ENCODE measurements at regions not wholly inside any gene's neighbourhood (a gene's known extent, or its start where the extent isn't known, plus 50 kb on each side); places are given as distances from the start of the nearest gene placed in this dataset.

DNA sequence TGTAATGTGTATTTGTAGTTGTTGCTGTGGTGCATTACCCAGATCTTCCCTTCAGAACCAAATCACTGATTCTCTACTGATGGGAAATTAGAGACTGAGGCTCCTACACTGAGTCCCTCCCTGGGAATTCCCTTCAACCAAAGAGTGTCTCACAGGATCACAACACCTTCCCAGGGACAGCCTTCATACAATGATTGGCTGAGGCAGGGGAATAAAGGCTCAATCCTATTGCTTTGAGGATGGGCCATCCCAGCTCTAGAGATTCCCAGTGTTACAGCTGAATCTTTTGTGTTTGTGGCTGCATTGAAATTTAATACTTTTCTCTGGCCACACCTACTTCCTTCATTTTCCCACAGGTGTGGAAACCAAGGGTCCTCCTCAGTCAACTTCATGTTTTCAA is 96.4 kb upstream of the ELL2 start:
- no peak for DNase-seq

DNA sequence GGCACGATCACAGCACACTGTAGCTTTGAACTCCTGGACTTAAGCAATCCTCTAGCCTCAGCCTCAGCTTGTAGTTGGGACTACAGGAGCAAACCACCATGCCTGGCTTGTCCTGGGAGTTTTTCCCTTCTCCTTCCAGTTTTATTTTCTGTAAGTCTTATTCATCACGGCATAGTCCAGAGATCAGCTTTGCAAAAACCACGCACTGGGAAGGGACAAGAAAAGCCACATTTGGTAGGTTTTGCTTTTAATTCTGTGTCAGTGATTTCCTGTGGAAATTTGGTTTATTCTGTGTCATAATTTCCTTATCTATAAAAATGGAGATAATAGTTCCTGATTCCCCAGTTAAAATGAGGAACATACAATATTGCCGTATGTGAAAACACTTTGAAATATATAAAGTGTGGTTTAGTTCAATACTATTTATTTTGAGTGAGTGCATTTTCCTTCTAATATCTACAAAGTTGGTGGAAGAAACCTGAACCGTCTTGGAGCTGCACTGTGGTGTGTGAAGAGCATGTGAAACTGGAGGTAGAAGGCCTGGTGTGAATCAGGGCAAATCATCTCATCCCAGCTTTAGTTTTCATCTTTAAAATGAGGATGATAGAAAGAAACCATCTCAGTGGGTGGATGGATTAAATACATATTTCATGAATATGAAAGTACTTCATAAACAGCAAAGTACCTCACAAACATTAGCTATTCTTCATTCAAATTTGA is 92.8 kb upstream of the ELL2 start:
- no peak for DNase-seq

DNA sequence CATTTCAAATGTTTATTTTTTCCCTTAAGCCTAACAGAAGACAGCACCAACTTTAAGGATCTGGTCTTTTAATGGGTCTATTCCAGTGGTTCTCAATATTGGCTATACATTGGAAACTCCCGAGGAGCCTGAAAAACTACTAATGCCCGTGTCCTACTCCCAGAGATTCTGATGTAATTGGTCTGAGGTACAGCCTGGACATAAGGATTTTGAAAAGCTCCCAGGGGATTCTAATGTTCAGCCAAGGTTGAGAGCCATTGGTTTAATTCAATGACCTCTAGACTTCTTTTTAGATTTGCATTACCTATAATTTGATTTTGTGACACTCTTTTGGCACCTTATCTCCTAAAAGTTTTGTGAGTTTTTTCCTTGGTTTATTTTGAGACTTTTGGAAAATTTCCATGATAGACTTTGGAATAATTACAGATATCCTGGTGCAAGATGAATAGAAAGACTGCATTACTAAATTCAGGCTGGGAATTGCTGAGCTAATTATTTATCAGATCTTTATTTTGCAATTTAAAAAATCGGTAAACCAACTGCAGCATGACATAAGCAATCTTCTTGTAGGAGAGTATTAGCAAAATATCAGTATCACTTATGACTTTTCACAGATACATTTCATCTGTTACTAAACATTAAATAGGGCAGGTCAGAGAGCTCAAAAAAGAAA is 91.5 kb upstream of the ELL2 start:
- DNase-seq: no peak

DNA sequence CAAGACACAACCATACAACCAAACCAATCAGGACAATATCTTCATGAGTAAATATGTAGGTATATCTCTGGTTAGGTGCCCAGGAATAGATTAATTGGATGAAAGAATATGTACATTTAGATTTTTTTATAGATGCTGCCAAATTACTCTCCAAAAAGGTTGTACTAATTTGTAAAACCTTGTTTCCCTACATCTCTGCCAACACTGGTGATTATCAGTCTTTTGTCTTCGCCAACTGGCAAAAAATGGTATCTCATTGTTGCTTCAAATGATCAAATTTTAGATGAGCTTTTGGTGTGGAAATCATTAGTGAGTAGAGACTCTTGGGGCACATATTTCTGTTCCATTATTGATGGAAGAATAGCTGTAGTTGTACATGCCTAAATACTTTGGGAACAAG is 90.7 kb upstream of the ELL2 start:
- DNase-seq: no peak

DNA sequence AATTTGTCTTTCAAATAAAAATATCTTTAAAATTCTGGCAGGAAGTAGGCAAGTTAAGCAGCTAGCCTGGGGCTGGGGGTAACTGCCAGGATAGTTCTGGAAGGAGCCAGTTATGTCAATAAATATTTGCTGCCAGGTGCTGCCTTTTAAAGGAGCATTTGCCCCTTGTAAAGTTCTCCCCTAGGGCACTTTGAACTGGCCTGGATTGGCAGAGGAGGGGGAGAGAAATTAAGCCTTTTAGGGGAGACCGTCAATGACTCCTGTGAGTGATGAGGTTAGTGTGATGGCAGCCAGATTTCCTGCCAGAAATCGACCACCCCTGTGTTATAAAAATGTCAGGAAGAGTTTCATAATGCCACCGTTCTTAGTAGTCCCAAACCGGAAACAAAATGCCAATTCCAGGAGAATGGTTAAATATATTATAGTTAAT is 89.8 kb upstream of the ELL2 start:
- no peak for DNase-seq

DNA sequence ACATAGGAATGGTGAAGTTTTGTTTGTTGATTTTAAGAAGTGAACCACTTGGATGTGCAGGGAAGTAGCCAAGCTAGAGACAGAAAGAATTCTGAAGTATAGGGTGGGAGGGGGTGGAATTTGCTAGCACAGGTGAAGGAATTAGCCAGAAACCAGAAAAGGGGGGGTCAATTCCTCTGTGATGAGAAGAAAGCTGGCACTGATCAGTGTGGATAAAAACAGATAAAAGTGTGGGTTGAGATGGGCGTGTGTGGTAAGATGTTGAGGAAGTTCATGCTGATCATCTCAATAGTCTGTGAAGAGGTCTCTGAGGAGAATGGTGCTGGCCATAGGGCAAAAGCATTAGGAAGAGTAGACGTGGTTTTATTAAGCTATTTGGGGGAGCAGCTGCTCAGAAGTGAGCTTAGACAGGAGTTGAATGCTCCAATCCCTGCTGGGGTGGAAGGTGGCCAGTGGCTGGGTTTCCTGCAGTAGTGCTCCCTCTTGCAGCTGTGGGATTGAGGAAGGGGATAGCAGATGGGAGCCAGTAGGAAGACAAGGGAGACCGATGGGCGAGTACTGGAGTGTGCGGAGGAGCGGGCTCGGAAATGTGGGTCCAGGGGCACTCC is 88.7 kb upstream of the ELL2 start:
- no peak for DNase-seq

DNA sequence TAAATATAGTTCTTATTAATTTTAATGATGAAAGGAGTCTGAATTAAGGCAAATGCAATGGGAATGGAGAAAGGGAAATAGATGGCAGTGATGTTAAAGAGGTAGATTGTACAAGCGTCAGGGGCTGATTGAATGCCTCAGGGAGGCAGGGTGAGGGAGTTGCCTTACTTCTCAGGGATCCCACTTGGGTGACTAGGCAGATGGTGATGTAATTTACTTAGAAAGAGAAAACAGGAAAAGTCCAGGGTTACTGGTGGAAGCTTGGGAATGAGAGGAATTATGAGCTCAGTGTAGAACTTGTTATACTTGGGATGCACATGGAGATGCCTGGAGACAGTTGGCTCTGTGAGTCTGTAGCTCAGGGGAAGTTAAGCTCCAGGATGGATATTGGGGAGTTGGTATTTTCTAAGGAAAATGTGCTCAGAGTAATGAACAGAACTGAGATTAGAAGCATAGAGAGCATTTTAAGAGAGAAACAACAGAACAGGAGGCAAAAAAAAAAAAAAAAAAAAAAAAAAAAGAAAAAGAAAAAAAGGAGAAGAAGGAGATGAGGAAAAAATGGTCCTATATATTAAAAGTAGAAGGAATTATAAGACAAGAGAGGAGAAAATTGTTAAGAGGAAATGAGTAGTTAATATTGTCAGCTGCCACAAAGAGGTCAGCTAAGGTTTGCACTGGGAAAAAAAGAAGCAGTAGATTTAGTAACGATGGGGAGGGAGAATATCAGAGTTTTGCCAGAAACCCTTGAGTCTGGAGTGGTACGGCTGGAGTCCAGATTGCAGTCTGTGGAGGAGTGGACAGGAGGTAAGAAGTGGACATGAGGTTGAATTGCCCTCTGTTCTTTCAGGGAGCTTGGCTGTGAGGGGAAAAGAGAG is 88.0 kb upstream of the ELL2 start:
- DNase-seq: no peak

DNA sequence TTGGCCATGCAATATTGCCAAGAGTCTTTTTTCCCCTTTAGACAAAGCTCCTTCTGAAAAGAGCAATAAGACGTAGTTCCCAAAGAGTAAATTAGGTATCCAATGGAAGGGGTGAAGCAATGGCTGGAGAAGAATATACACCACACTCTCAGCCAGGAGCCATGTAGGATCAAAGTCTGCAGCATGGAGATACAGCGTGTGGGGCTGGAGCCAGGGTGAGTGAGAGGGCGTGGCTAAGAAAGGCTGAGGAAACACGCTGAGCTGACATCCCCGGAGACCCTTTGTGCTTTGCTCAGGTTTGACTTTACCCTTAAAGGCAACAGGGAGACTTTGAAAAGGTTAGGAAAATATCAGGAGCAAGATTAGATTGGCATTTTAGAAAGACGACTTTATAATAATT is 87.1 kb upstream of the ELL2 start:
- DNase-seq: no peak

DNA sequence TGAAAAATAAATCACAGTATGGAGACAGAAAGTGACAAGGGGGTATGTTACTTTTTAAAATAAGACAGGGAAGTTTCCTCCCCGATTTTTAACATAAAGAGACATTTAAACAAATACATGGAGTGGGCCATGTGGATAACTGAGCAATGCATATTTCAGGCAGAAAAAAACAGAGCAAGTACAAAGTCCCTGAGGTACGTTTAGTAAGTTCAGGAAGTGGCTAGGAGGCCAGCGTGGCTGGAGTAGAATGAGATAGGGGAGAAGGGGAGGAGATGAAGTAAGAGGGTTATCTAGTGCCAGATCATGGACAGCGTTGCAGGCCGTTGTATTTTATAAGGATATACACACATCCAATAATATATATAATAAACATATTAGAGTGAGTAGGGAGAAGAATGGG is 84.2 kb upstream of the ELL2 start:
- no peak for DNase-seq

DNA sequence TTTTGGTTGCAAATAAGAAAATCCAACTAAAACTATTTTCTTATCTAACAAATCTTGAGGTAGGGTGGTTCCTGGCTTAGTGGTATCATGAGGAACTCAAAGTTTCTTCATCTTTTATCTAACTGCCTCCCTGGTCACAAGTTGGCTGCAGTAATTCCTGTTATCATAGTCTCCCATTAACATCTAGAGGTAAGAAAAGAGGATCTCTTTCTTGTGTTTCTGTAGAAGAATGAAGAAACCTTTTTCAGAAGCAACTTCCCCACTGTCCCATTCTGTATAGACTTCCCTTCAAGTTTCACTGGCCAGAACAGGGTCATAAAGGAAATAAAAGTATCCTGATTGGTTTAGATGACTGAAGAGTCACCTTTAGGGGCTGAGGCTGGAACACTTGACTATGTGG is 81.8 kb upstream of the ELL2 start:
- no peak for DNase-seq

DNA sequence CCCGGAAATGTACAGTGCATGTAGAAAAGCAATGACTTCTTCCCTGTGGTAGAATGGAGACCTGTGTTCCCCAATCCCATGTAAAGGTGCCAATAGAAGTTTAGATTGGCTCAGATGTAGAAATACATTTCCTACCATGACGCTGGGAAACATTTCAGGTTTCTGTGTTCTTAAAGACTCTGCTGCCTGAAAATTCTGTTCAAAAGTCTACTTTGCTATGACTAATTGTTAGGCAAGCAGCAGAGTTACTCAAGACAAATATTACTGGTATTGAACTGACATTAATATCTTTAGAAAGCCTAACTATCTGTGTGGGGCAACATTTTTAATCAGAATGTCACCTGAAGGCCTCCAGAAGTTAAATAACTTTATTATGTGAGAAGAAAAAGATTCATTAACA is 75.5 kb upstream of the ELL2 start:
- no peak for DNase-seq

DNA sequence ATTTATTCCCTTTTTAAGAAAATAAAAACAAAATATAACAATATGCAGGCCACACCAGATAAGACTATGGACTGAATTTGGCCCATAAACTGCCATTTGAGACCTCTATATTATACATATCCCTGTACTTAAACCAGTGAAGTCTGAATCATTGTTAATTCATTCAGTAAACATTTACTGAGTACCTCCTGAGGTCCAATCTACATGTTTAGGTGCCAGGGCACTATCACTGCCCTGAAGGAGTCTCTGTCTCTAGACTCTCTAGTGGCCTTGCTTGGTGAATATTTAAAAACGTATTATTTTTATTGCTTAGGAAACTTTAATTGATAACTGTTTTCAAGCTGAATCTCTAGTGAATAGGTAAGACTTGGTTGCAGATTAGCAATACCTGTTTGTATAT is 74.7 kb upstream of the ELL2 start:
- no peak for DNase-seq

DNA sequence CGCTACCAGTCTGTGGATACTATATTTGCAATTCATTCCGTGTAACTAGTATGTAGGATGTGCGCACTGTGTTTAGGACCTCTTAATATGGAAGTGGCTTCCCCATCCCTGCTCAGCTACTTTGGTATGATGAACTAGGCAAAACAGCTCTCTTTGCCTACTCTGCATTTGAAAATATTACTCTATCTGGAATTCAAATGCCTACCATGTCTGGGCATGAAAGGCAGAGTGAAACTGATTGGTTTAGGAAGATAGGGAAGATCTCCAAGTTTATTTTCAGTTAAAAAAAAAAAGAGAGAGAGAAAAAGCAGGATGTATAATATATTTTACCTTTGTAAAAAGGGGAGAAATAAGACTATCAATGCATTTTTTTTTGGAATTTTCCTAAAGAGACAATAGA is 74.1 kb upstream of the ELL2 start:
- no peak for DNase-seq

DNA sequence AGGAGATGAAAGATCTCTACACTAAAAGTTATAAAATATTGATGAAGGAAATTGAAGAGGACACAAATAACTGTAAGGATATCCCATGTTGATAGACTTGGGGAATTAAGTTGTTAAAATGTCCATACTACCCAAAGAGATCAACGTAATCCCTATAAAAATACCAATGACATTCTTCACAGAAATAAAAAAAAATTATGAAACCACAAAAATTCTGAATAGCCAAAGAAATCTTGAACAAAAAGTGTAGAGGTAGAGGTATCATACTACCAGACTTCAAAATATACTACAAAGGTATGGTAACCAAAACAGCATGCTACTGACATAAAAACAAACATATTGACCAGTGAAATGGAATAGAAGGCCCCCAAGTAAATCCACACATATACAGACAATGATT is 71.5 kb upstream of the ELL2 start:
- no peak for DNase-seq

DNA sequence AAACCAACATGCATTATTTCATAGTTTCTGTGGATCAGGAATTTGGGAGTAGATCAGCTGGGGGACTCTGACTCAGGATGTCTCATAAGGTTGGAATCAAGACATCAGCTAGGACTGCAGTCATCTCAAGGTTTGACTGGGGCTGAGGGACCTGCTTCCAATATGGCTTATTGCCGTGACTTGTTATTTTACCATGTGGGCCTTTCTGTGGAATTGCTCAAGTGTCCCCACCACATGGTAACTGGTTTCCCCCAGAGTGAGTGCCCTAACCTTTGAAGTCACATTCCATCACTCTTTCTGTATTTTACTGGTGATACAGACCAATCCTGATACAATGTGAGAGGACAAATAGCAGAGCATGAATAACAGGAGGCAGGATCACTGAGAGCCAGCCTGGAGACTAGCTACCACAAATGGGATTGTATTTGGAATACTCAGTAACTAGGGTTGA is 70.2 kb upstream of the ELL2 start:
- no peak for DNase-seq

DNA sequence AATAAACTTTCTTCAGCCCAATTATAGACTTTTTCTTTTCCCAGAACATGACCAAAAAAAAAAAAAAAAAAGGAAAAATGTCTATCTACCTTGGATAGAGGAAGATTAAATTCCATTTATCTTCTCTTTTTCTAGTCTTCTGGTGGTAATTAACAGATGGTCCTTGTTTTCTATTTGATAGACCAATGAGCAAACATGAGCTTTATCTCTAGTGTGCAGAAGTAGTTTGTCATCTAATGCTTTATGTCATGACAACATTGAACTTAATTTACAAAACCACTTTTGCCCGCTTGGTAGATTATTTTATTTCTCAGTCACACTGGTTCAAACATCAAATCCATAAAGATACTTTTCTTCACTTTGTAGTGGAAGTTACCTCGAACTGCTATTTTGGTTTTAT is 69.5 kb upstream of the ELL2 start:
- DNase-seq: no peak

DNA sequence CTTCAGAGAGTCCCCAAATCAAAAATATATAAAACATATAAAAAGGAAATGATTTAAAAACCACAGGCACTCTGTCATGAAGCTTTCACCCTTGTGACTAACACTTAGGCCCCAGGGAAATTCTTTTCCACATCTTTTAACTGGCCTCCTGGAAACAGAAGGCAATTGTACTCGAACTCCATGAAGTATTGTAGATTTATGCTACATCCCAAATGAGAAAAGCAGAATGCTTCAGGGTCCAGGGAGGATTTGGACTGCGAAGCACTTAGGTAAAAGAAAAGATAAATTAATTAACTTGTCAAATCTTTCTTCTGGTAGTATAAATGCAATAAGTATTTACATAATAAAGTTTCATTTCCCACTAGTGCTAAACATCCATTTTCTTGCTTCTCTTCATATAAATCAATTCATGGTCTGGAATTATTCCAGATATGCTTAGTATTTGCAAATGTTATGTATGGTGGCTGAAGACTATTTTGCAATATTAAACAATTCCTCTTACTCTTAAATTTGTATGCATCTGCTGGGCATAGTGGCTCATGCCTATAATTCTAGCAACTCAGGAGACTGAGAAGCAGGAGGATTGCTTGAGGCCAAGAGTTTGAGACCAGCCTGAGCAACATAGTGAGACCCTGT is 64.9 kb upstream of the ELL2 start:
- no peak for DNase-seq

DNA sequence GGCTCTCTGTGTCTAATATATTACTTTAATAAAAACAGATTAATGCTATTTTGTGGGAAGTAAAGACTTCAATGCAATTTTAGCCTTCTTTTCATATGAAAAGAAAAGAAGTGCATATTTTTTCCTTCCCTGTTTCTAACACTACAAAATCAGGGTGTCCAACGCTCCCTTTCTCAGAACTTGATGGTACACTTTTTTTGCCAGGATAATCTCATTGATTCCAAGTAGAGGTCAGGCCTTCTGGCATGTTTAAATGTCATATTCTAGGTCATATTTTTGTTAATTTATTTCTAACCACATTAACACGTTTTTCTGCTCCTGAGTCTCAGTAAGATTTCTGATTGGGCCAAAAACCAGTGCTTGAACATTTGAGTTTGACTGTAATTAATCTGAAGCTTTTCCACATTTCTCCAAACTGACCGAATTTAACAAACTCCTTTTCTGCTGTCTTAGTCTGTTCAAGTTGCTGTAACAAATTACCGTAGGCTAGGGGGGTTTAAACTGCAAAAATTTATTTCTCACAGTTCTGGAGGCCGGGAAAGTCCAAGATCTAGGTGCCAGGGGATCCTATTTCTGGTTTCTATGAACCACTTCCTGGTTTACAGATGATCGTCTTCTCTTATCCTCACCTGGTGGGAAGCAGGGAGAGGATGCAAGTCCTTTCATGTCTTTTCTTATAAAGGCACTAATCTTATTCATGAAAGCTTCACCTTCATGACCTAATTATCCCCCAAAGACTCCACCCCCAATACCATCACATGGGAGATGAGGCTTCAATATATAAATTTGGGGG is 63.2 kb upstream of the ELL2 start:
- DNase-seq: no peak

DNA sequence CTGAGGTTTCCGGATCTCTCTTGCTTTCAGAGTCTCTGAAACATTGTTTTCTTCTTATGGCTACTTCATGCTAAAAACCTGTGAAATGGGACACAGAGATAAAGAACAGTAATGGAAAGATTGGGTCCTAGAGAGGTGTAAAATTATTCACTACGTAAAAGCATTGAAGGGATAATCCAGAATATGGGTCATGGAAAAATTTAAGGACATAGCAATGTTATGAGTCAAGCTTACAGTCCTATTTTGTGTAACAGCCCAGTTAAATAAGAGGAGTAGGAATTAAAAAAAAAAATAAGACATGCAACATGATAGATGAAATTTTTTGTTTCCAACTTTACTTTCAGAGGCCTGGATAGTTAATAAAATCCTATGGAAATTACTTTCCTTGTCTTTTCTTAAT is 61.9 kb upstream of the ELL2 start:
- DNase-seq: no peak

DNA sequence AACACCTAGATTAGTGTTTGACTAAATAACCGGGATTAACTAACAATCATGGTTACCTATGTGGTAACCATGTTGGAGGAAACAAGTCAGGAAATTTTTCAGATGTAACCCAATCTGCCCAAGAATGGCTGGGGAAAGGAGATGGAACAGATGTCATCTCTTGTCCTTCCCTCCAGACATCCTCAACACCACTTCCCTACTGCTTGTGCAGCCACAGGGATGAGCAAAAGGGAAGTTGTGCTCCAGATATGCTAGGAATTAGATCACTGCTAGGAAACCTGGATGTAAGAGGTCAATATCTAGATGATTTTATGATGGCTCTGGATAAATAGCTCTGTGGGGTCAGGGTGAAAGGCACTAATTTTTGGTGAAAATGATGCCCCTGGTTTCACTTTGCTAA is 61.3 kb upstream of the ELL2 start:
- DNase-seq: no peak

DNA sequence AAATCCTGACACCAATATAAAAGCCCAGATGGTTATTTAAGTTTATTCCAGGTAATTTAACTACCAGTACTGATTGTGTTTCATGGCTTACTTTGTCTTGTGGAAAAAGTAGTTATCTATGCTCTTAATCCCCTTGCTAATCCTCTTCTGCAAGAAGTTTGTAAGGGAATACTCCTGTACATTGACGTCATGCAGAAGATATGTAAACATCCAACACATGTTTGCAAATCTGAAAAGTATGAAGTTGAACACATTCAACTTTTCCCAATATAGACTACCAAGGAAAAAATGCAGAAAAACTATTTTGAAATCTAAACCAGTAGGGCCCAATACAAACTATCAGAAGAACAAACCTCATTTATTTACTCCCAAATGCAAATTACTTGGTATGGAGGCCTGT is 56.3 kb upstream of the ELL2 start:
- DNase-seq: no peak

DNA sequence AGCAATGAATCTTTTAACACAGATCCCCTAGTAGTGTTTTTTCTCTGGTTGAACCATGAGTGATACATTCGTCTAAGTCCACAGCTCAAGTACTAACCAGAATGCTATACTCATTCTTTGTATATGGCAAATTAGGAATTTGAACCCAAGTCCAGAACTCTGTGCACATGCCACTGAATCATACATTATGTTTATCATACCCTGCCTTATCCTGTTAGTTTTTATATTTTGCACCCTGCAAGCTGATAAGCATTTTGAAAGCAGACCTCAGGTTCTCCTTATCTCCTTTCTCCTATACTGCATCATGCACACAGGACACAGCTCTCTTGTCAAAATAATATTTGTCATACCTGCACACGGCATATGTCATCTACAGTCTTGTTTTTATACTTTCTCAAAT is 54.6 kb upstream of the ELL2 start:
- DNase-seq: no peak
